ENCODE measurements at regions not wholly inside any gene's neighbourhood (a gene's known extent, or its start where the extent isn't known, plus 50 kb on each side); places are given as distances from the start of the nearest gene placed in this dataset.

DNA sequence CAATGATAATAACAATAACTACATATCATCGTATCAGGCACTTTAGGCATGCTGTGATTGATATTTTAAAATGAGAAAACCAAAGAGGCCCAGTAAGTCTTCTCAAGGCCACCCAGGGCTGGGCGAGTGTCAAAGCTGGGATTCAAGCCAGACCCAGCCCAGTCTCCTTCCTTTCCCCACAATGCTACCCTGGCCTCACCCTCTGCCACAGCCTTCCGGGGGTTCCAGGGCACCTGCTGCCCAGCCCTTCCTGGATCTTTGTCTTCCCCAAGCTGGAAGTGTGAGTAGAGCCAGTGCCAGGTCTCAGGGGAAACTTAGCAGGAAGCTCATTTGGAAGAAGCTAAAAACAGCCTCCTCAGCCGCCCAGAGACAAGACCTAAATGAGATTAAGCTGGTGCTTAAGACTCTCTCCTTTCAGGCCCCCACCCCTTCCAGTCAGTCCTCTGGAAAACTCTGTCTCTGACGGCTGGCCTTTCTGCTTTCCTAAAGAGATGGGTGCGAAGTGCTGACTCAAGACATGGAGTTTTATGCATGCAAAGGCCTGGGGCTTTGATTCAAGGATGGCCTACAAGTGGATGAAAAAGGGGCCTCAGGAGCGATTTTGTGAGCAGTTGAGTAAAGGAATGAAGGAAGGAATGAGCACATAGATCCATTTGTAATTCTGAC is 184.2 kb downstream of the KCNA5 start:
- Histone ChIP-seq H3K4me3 (no peak overlapping the region), H3K36me3 (no peaks in the 10 kb centered on the region), H3K9me3 (no peaks in the 10 kb centered on the region), H3K27me3 (no peaks in the 10 kb centered on the region), H3K4me1 (no peaks in the 10 kb centered on the region), H3K27ac (no peak overlapping the region)
- TF ChIP-seq POLR2A (IDR thresholded peaks at IDR 0.05) = no peak
- TF ChIP-seq, protein P1, sequence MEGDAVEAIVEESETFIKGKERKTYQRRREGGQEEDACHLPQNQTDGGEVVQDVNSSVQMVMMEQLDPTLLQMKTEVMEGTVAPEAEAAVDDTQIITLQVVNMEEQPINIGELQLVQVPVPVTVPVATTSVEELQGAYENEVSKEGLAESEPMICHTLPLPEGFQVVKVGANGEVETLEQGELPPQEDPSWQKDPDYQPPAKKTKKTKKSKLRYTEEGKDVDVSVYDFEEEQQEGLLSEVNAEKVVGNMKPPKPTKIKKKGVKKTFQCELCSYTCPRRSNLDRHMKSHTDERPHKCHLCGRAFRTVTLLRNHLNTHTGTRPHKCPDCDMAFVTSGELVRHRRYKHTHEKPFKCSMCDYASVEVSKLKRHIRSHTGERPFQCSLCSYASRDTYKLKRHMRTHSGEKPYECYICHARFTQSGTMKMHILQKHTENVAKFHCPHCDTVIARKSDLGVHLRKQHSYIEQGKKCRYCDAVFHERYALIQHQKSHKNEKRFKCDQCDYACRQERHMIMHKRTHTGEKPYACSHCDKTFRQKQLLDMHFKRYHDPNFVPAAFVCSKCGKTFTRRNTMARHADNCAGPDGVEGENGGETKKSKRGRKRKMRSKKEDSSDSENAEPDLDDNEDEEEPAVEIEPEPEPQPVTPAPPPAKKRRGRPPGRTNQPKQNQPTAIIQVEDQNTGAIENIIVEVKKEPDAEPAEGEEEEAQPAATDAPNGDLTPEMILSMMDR (IDR thresholded peaks at IDR 0.05 in 4 of 5, conservative IDR thresholded peaks at IDR 0.05 in 1 of 5) = no peak
- no peak for DNase-seq
- intact Hi-C loops (cut with DNase I; ENCODE audit: low total_unique reads) (no loop called here), in situ Hi-C loops (cut with MboI; ENCODE audit: low sequenced_read_pairs in 4 of 4) (no loop called here)
- no peak for ATAC-seq

DNA sequence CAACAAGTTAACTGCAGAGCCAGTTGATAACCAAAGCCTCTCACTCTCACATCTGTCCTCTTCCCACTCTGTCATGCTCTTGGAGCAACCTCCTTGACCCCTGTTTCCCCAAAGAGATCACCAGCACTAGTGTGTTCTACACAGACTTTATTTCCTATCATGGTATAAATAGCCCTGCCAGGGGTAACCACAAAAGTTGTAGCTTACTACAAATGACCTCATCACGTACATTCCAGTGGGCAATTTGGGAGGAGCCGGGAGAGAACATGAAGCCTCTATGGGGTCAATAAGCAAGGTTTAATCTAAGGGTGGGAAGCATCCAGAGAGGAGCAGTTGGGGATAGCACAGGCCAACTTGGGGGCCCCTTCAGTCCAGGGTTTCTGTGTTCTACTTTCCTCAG is 186.5 kb downstream of the KCNA5 start:
- Histone ChIP-seq H3K36me3 (no peaks in the 10 kb centered on the region), H3K4me3 (no peak overlapping the region), H3K27me3 (no peaks in the 10 kb centered on the region), H3K4me1 (no peaks in the 10 kb centered on the region), H3K9me3 (no peaks in the 10 kb centered on the region), H3K27ac (no peak overlapping the region)
- in situ Hi-C loops (cut with MboI; ENCODE audit: low sequenced_read_pairs in 4 of 4) = no loop called here
- TF ChIP-seq POLR2A (IDR thresholded peaks at IDR 0.05) = no peak
- TF ChIP-seq, protein P1 (IDR thresholded peaks at IDR 0.05 in 4 of 5, conservative IDR thresholded peaks at IDR 0.05 in 1 of 5) = no peak
- no peak for ATAC-seq
- intact Hi-C loops (cut with DNase I; ENCODE audit: low total_unique reads) = no loop called here
- no peak for DNase-seq

DNA sequence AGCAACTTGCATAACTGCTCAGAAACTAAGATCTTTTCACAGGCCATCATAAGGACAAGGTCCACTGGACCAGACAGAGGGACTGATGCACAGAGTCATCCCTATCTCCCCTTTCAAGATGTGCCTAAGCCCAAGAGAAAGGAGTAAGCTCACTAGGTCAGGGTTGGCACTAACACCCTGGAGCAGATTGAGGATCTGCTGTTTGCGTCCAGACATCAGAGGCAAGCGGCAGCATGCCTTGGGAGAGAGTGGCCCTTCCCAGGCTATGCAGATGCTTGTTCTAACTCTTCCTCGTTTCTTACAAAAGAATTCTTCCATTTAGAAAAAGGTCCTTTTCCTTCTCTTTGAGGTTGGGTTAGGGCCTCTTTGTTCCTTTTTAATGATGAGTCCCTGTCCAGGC is 187.2 kb downstream of the KCNA5 start:
- no peaks in the 10 kb centered on the region for H3K4me1 ChIP-seq
- DNase-seq (no peak), ATAC-seq (no peak)
- no peaks in the 10 kb centered on the region for H3K9me3 ChIP-seq
- no peak overlapping the region for H3K27ac ChIP-seq
- H3K36me3 ChIP-seq = no peaks in the 10 kb centered on the region
- H3K27me3 ChIP-seq = no peaks in the 10 kb centered on the region
- intact Hi-C loops (cut with DNase I; ENCODE audit: low total_unique reads) = no loop called here
- TF ChIP-seq, protein P1 (IDR thresholded peaks at IDR 0.05 in 4 of 5, conservative IDR thresholded peaks at IDR 0.05 in 1 of 5) = no peak
- TF ChIP-seq POLR2A (IDR thresholded peaks at IDR 0.05) = no peak
- in situ Hi-C loops (cut with MboI; ENCODE audit: low sequenced_read_pairs in 4 of 4) = no loop called here
- no peak overlapping the region for H3K4me3 ChIP-seq

DNA sequence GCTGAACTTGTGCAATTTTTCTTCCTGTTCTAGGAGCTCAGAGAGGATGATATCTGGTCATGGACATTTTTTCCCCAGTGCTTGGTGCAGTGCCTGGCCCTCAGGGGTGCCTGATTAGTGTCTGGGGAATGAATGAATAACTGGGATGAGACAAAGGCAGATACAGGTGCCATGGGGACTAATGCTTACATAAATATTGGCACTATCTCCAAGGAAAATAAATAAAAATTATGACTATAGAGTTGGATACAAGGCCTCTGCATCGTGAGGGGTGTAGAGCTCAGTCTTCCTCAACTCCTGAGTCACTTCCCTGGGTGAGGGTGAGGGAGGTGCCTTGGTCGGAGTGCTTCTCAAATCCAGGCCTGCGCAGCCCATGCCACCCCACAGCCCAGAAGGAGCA is 188.6 kb downstream of the KCNA5 start:
- DNase-seq = no peak
- intact Hi-C loops (cut with DNase I; ENCODE audit: low total_unique reads) = no loop called here
- in situ Hi-C loops (cut with MboI; ENCODE audit: low sequenced_read_pairs in 4 of 4) = no loop called here
- H3K36me3 ChIP-seq = no peaks in the 10 kb centered on the region
- no peak for ATAC-seq
- H3K4me3 ChIP-seq = no peak overlapping the region
- H3K27me3 ChIP-seq = no peaks in the 10 kb centered on the region
- no peaks in the 10 kb centered on the region for H3K4me1 ChIP-seq
- H3K9me3 ChIP-seq = no peaks in the 10 kb centered on the region
- TF ChIP-seq, protein P1 (IDR thresholded peaks at IDR 0.05 in 4 of 5, conservative IDR thresholded peaks at IDR 0.05 in 1 of 5) = no peak
- TF ChIP-seq POLR2A (IDR thresholded peaks at IDR 0.05) = no peak
- no peak overlapping the region for H3K27ac ChIP-seq

All from gastrocnemius medialis (tissue), 4 donors.